ENCODE measurements at regions not wholly inside any gene's neighbourhood (a gene's known extent, or its start where the extent isn't known, plus 50 kb on each side); places are given as distances from the start of the nearest gene placed in this dataset.

GRCh38 chr12:75846102-75846501, 185.5 kb downstream of the PHLDA1 start:
- Histone ChIP-seq H3K27me3 (ENCODE audit: insufficient read depth, low read depth, low read length) (no peaks in the 10 kb centered on the region), H3F3A (ENCODE audit: insufficient read depth, low read length, poor library complexity, severe bottlenecking) (no peaks in the 10 kb centered on the region), H3K79me2 (replicated peaks; ENCODE audit: insufficient read depth, low read length) (no peaks in the 10 kb centered on the region), H3K27ac (ENCODE audit: low read length) (no peak overlapping the region), H3K9me3 (ENCODE audit: low read length) (no peaks in the 10 kb centered on the region), H3K9me2 (ENCODE audit: insufficient read depth, low read length) (no peaks in the 10 kb centered on the region), H3K36me3 (ENCODE audit: insufficient read depth, low read length) (no peaks in the 10 kb centered on the region), H3K4me2 (ENCODE audit: low read length) (no peak overlapping the region), H2AFZ (ENCODE audit: low read depth, low read length) (no peak overlapping the region), H4K20me1 (ENCODE audit: insufficient read depth) (no peaks in the 10 kb centered on the region), H3K9ac (ENCODE audit: low read length) (no peak overlapping the region), H3K4me3 (ENCODE audit: low read length) (no peak overlapping the region)
- TF ChIP-seq SMC3 (conservative IDR thresholded peaks at IDR 0.05; ENCODE audit: poor library complexity), result no peak
- no peak for TF ChIP-seq EZH2 (IDR thresholded peaks at IDR 0.05; ENCODE audit: borderline replicate concordance, insufficient read depth, low read length, poor library complexity, severe bottlenecking)
- TF ChIP-seq RAD21 (conservative IDR thresholded peaks at IDR 0.05), result no peak
- no peak for TF ChIP-seq TAF1 (IDR thresholded peaks at IDR 0.05; ENCODE audit: low read depth)
- no peak for TF ChIP-seq MXI1 (conservative IDR thresholded peaks at IDR 0.05; ENCODE audit: poor library complexity, severe bottlenecking)
- TF ChIP-seq CTCF (IDR thresholded peaks at IDR 0.05; ENCODE audit: poor library complexity, severe bottlenecking), result no peak
- TF ChIP-seq REST (IDR thresholded peaks at IDR 0.05; ENCODE audit: borderline replicate concordance), result no peak
- TF ChIP-seq POLR2AphosphoS5 (IDR thresholded peaks at IDR 0.05), result no peak
- no peak for TF ChIP-seq EP300 (conservative IDR thresholded peaks at IDR 0.05; ENCODE audit: poor library complexity, severe bottlenecking)

GRCh38 chr12:75844985-75845384, 186.6 kb downstream of the PHLDA1 start:
- no peaks in the 10 kb centered on the region for H3K27me3 ChIP-seq (ENCODE audit: insufficient read depth, low read depth, low read length)
- no peak overlapping the region for H3K9ac ChIP-seq (ENCODE audit: low read length)
- H3K27ac ChIP-seq (ENCODE audit: low read length), result no peak overlapping the region
- TF ChIP-seq MXI1 (conservative IDR thresholded peaks at IDR 0.05; ENCODE audit: poor library complexity, severe bottlenecking) (no peak), REST (IDR thresholded peaks at IDR 0.05; ENCODE audit: borderline replicate concordance) (no peak), RAD21 (conservative IDR thresholded peaks at IDR 0.05) (no peak), EZH2 (IDR thresholded peaks at IDR 0.05; ENCODE audit: borderline replicate concordance, insufficient read depth, low read length, poor library complexity, severe bottlenecking) (no peak), SMC3 (conservative IDR thresholded peaks at IDR 0.05; ENCODE audit: poor library complexity) (no peak), EP300 (conservative IDR thresholded peaks at IDR 0.05; ENCODE audit: poor library complexity, severe bottlenecking) (no peak), CTCF (IDR thresholded peaks at IDR 0.05; ENCODE audit: poor library complexity, severe bottlenecking) (no peak), TAF1 (IDR thresholded peaks at IDR 0.05; ENCODE audit: low read depth) (no peak), POLR2AphosphoS5 (IDR thresholded peaks at IDR 0.05) (no peak)
- no peaks in the 10 kb centered on the region for H3K9me2 ChIP-seq (ENCODE audit: insufficient read depth, low read length)
- no peak overlapping the region for H3K4me3 ChIP-seq (ENCODE audit: low read length)
- H3F3A ChIP-seq (ENCODE audit: insufficient read depth, low read length, poor library complexity, severe bottlenecking), result no peaks in the 10 kb centered on the region
- H2AFZ ChIP-seq (ENCODE audit: low read depth, low read length), result no peak overlapping the region
- no peak overlapping the region for H3K4me2 ChIP-seq (ENCODE audit: low read length)
- no peaks in the 10 kb centered on the region for H3K9me3 ChIP-seq (ENCODE audit: low read length)
- H4K20me1 ChIP-seq (ENCODE audit: insufficient read depth), result no peaks in the 10 kb centered on the region
- no peaks in the 10 kb centered on the region for H3K79me2 ChIP-seq (replicated peaks; ENCODE audit: insufficient read depth, low read length)
- no peaks in the 10 kb centered on the region for H3K36me3 ChIP-seq (ENCODE audit: insufficient read depth, low read length)

Data from neural cell (in vitro differentiated cells).